ENCODE measurements at regions not wholly inside any gene's neighbourhood (a gene's known extent, or its start where the extent isn't known, plus 50 kb on each side); places are given as distances from the start of the nearest gene placed in this dataset.

DNA sequence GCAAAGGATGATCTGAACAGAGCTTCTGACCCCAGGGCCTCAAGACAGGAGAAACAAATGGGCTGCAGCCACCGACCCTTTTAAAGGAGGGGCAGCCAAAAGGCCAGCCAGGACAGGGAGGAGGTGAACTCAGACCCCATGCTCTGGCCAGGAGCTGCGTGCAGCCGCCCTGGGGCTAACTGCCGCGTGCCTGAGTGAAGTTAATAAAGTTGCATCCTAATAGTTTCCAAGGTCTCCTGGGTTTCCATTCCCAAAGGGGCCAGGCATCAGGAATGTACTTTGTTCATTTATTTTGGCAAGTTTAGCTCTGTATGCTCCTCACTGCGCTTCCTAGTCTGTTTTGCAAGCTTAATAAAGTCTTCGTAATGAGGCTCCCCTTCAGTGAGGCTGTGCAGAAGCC is 60.7 kb downstream of the EN1 start:
- TF ChIP-seq POLR2A (IDR thresholded peaks at IDR 0.05), result no peak
- TF ChIP-seq, protein P1, sequence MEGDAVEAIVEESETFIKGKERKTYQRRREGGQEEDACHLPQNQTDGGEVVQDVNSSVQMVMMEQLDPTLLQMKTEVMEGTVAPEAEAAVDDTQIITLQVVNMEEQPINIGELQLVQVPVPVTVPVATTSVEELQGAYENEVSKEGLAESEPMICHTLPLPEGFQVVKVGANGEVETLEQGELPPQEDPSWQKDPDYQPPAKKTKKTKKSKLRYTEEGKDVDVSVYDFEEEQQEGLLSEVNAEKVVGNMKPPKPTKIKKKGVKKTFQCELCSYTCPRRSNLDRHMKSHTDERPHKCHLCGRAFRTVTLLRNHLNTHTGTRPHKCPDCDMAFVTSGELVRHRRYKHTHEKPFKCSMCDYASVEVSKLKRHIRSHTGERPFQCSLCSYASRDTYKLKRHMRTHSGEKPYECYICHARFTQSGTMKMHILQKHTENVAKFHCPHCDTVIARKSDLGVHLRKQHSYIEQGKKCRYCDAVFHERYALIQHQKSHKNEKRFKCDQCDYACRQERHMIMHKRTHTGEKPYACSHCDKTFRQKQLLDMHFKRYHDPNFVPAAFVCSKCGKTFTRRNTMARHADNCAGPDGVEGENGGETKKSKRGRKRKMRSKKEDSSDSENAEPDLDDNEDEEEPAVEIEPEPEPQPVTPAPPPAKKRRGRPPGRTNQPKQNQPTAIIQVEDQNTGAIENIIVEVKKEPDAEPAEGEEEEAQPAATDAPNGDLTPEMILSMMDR (IDR thresholded peaks at IDR 0.05), result no peak

All from esophagus squamous epithelium (tissue), 4 donors.